ENCODE measurements at regions not wholly inside any gene's neighbourhood (a gene's known extent, or its start where the extent isn't known, plus 50 kb on each side); places are given as distances from the start of the nearest gene placed in this dataset.

DNA sequence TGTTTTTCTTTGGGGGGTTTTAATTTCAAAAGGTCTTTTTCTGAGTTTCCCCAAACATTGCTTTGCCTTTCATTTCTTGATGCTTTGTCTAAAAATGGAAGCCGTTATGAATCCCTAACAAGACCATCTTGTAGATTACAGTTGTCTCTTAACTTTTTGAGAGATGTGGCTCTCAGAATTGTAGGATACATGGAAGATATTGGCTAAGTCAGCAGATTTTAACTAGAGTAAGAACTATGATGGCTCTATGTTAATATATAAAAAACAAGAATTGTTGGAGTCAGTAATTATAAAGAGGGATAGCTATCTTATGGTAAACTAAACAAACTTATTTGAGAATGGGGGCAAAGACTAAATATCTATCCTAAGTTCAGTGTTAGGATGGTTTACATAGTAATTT is 96.6 kb upstream of the HS3ST5 start:
- no peak for DNase-seq (ENCODE audit: low read depth in 1 of 2, low spot score in 2 of 2)

More for the DNA sequence above, 96.6 kb upstream of the HS3ST5 start:
- POLR2A ChIA-PET (ENCODE audit: partially characterized antibody): interaction anchor here (0.8 to 3.5 kb wide), 3 partner anchors 9 to 25 kb away, joined by 3 to 12 read pairs (median 3); no protein-coding TSS in a partner anchor
- Histone ChIP-seq H4K5ac (ENCODE audit: insufficient read length, low read depth, low read length) (no peak overlapping the region), H3K27ac (ENCODE audit: low read depth, low read length) (no peak overlapping the region), H3K23ac (ENCODE audit: insufficient read length) (no peak overlapping the region), H3K4me1 (replicated peaks in 1 of 4; ENCODE audit: control insufficient read depth in 3 of 4, insufficient read depth in 4 of 4, low read length in 3 of 4) (peaks cover 0 to 5% (median 2%) of the 10 kb centered on the region in 4 experiments; a peak in 3 of 7 replicates), H2BK5ac (ENCODE audit: low read depth, low read length) (no peak overlapping the region), H3K36me3 (ENCODE audit: control insufficient read depth in 2 of 4, insufficient read depth in 4 of 4, low read length in 3 of 4) (no peaks in the 10 kb centered on the region), H4K91ac (replicated peaks; ENCODE audit: insufficient read length, low read length) (no peak overlapping the region), H3K79me1 (ENCODE audit: low read depth, low read length) (no peaks in the 10 kb centered on the region), H4K8ac (ENCODE audit: extremely low read depth, insufficient read depth, low read length) (no peak overlapping the region), H3K23me2 (ENCODE audit: low read depth, low read length) (no peaks in the 10 kb centered on the region; the same call in 1 of the 2 replicates), H2AK5ac (ENCODE audit: low read depth, low read length) (no peak overlapping the region), H3K4me3 (ENCODE audit: extremely low read depth in 1 of 4, insufficient read depth in 2 of 4, low read depth in 3 of 4, low read length in 4 of 4) (no peak overlapping the region), H3K4me2 (ENCODE audit: insufficient read depth in 1 of 2, low read depth in 2 of 2, low read length in 2 of 2) (no peak overlapping the region), H2BK12ac (ENCODE audit: low read depth, low read length) (no peak overlapping the region), H4K20me1 (replicated peaks in 1 of 2; ENCODE audit: control insufficient read depth in 1 of 2, insufficient read depth in 2 of 2, low read length in 2 of 2) (no peaks in the 10 kb centered on the region), H2BK20ac (ENCODE audit: low read length) (no peak overlapping the region), H2AFZ (ENCODE audit: low read length) (no peak overlapping the region), H3K9me3 (ENCODE audit: insufficient read depth in 2 of 2, low read depth in 1 of 2, low read length in 1 of 2) (no peaks in the 10 kb centered on the region), H3K79me2 (ENCODE audit: control insufficient read depth in 1 of 2, insufficient read depth in 2 of 2, low read length in 2 of 2) (peaks cover 0 to 22% of the 10 kb centered on the region in 2 experiments; a peak in 2 of 4 replicates), H3K14ac (ENCODE audit: insufficient read length) (no peak overlapping the region), H2BK15ac (ENCODE audit: low read length) (no peak overlapping the region), H3K56ac (replicated peaks; ENCODE audit: insufficient read length, low read depth, low read length) (no peak overlapping the region), H2BK120ac (replicated peaks; ENCODE audit: low read depth, low read length) (no peak overlapping the region), H3K18ac (ENCODE audit: extremely low read depth, low read length) (no peak overlapping the region), H3K4ac (replicated peaks; ENCODE audit: insufficient read length, low read depth, low read length) (no peak overlapping the region), H3K27me3 (replicated peaks in 1 of 4; ENCODE audit: control insufficient read depth in 3 of 4, extremely low read depth in 1 of 4, insufficient read depth in 3 of 4, low read length in 3 of 4) (no peaks in the 10 kb centered on the region), H3K9ac (replicated peaks in 1 of 4; ENCODE audit: extremely low read depth in 1 of 4, low read depth in 3 of 4, low read length in 3 of 4) (no peak overlapping the region)
- CTCF ChIA-PET (ENCODE audit: partially characterized antibody): no interaction called here
- TF ChIP-seq POLR2A (IDR thresholded peaks at IDR 0.05; ENCODE audit: control extremely low read depth in 1 of 2, low read depth in 2 of 2, low read length in 2 of 2) (no peak), HDAC6 (IDR thresholded peaks at IDR 0.05; ENCODE audit: low read depth, low read length) (no peak), TAF7 (optimal IDR thresholded peaks at IDR 0.05; ENCODE audit: borderline replicate concordance, low read depth, low read length) (no peak), MAFK (IDR thresholded peaks at IDR 0.05; ENCODE audit: low read depth, low read length) (peak; percentile 20; the same call in 1 of the 2 replicates)
- FAIRE-seq: no peak
- WGBS, 2 experiments (ENCODE audit: extremely low coverage in 1 of 2, insufficient coverage in 1 of 2, insufficient read length in 1 of 2, insufficient replicate concordance in 2 of 2, low coverage in 1 of 2, low lambda C conversion rate in 2 of 2, missing lambda C conversion rate in 1 of 2): 97% methylated on average over 1 of the region's 1 CpG; no CpG with 5 or more reads in 1 of the 2 experiments
